HCT116 (cell line): ENCODE measurements at regions not wholly inside any gene's neighbourhood (a gene's known extent, or its start where the extent isn't known, plus 50 kb on each side); places are given as distances from the start of the nearest gene placed in this dataset.

Source experiments
- ELF1 ChIP-seq: IDR thresholded peaks from 2 replicates; pipeline ENCODE4 v1.6.1; 2012; ENCODE audit warnings: low read depth, borderline replicate concordance
- FOSL1 ChIP-seq: IDR thresholded peaks from 2 replicates; pipeline ENCODE4 v1.6.1; 2012; ENCODE audit warnings: low read depth
- POLR2A ChIP-seq: IDR thresholded peaks from 2 replicates; pipeline ENCODE4 v1.7.0; 2011; ENCODE audit warnings: borderline replicate concordance; ENCODE audit not compliant: insufficient read depth, insufficient read length; ENCODE audit errors: extremely low read depth
- SP1 ChIP-seq: IDR thresholded peaks from 2 replicates; pipeline ENCODE4 v1.6.1; 2012; ENCODE audit warnings: low read depth
- SRF ChIP-seq: IDR thresholded peaks from 2 replicates; pipeline ENCODE4 v1.6.1; 2012; ENCODE audit warnings: low read depth
- TCF7L2 ChIP-seq: IDR thresholded peaks from 2 replicates; pipeline ENCODE4 v1.7.0; 2011; ENCODE audit warnings: borderline replicate concordance, inconsistent platforms; ENCODE audit not compliant: insufficient read depth, insufficient read length; ENCODE audit errors: extremely low read depth
- TF ChIP-seq, protein P1 (sequence below), 3 experiments: fragments of 200-600 bp in 1 of 3; sonication (generic) in 1 of 3; IDR thresholded peaks in 2 of 3; conservative IDR thresholded peaks in 1 of 3; 2 replicates each; pipeline ENCODE4 v1.5.1; 2012 to 2017; ENCODE audit warnings: low read depth in 2 of 3, low read length in 2 of 3, antibody characterized with exemption in 1 of 3, borderline replicate concordance in 1 of 3, control low read depth in 1 of 3, mild to moderate bottlenecking in 1 of 3, mixed read lengths in 1 of 3, mixed run types in 1 of 3, moderate library complexity in 1 of 3; ENCODE audit not compliant: insufficient read depth in 1 of 3
- TF ChIP-seq, protein P2 (sequence below): IDR thresholded peaks from 2 replicates; pipeline ENCODE4 v1.6.1; 2012; ENCODE audit warnings: low read depth

DNA sequence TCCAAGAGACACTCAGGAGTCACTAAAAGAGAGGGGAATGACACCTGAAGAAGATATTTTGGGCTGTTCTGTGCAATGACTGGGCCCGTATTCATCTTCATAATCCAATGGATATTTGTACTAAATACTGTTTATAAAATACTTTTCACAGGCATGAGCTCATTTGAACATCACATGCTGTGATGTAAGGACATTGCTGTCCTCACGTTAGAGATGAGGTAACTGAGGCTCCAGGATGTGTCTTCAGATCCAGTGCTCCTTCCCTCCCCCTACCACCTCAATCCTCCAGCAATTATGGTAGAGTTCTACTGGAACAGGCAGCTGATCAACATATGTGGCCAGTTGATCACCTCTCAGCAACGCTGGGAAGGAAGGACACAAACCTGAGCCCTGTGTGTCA lies 139.4 kb upstream of the OSMR start:
- TF ChIP-seq, protein P1, sequence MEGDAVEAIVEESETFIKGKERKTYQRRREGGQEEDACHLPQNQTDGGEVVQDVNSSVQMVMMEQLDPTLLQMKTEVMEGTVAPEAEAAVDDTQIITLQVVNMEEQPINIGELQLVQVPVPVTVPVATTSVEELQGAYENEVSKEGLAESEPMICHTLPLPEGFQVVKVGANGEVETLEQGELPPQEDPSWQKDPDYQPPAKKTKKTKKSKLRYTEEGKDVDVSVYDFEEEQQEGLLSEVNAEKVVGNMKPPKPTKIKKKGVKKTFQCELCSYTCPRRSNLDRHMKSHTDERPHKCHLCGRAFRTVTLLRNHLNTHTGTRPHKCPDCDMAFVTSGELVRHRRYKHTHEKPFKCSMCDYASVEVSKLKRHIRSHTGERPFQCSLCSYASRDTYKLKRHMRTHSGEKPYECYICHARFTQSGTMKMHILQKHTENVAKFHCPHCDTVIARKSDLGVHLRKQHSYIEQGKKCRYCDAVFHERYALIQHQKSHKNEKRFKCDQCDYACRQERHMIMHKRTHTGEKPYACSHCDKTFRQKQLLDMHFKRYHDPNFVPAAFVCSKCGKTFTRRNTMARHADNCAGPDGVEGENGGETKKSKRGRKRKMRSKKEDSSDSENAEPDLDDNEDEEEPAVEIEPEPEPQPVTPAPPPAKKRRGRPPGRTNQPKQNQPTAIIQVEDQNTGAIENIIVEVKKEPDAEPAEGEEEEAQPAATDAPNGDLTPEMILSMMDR (IDR thresholded peaks at IDR 0.05 in 2 of 3, conservative IDR thresholded peaks at IDR 0.05 in 1 of 3; ENCODE audit: borderline replicate concordance in 1 of 3, insufficient read depth in 1 of 3, low read depth in 2 of 3, low read length in 2 of 3), result no peak
- TF ChIP-seq POLR2A (no peak), SRF (no peak), TCF7L2 (no peak), ELF1 (no peak), FOSL1 (no peak), SP1 (no peak)
- TF ChIP-seq, protein P2, sequence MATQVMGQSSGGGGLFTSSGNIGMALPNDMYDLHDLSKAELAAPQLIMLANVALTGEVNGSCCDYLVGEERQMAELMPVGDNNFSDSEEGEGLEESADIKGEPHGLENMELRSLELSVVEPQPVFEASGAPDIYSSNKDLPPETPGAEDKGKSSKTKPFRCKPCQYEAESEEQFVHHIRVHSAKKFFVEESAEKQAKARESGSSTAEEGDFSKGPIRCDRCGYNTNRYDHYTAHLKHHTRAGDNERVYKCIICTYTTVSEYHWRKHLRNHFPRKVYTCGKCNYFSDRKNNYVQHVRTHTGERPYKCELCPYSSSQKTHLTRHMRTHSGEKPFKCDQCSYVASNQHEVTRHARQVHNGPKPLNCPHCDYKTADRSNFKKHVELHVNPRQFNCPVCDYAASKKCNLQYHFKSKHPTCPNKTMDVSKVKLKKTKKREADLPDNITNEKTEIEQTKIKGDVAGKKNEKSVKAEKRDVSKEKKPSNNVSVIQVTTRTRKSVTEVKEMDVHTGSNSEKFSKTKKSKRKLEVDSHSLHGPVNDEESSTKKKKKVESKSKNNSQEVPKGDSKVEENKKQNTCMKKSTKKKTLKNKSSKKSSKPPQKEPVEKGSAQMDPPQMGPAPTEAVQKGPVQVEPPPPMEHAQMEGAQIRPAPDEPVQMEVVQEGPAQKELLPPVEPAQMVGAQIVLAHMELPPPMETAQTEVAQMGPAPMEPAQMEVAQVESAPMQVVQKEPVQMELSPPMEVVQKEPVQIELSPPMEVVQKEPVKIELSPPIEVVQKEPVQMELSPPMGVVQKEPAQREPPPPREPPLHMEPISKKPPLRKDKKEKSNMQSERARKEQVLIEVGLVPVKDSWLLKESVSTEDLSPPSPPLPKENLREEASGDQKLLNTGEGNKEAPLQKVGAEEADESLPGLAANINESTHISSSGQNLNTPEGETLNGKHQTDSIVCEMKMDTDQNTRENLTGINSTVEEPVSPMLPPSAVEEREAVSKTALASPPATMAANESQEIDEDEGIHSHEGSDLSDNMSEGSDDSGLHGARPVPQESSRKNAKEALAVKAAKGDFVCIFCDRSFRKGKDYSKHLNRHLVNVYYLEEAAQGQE, result no peak
